Endothelial cell of umbilical vein (primary cell): ENCODE measurements at regions not wholly inside any gene's neighbourhood (a gene's known extent, or its start where the extent isn't known, plus 50 kb on each side); places are given as distances from the start of the nearest gene placed in this dataset.

Experiments
- CTCF ChIP-seq, 2 donors: IDR thresholded peaks; 1 replicate in 1 of 2; 2 replicates in 1 of 2; pipeline ENCODE4 v1.5.1; 2011; ENCODE audit warnings: low read length in 2 of 2, mild to moderate bottlenecking in 2 of 2, moderate library complexity in 2 of 2, control low read depth in 1 of 2, inconsistent platforms in 1 of 2, low read depth in 1 of 2; ENCODE audit not compliant: insufficient read depth in 1 of 2; ENCODE audit errors: extremely low read depth in 1 of 2
- EZH2 ChIP-seq: IDR thresholded peaks from 2 replicates; pipeline ENCODE4 v1.6.1; 2012; ENCODE audit warnings: borderline replicate concordance, low read depth, mild to moderate bottlenecking, moderate library complexity, low read length, inconsistent platforms; ENCODE audit not compliant: severe bottlenecking
- GATA2 ChIP-seq: IDR thresholded peaks from 2 replicates; pipeline ENCODE4 v1.7.0; 2011; ENCODE audit warnings: low read depth, mild to moderate bottlenecking, moderate library complexity, mixed read lengths, low read length; ENCODE audit not compliant: insufficient read length, insufficient read depth
- JUN ChIP-seq: IDR thresholded peaks from 2 replicates; pipeline ENCODE4 v1.6.1; 2011; ENCODE audit warnings: borderline replicate concordance, low read depth; ENCODE audit not compliant: insufficient read length, insufficient read depth
- MYC ChIP-seq: IDR thresholded peaks from one replicate; pipeline ENCODE4 v1.6.1; 2011; ENCODE audit warnings: mild to moderate bottlenecking, low read depth, low read length
- POLR2A ChIP-seq: IDR thresholded peaks from 2 replicates; pipeline ENCODE4 v1.6.1; 2012; ENCODE audit warnings: low read depth, mild to moderate bottlenecking, control low read depth, low read length
- POLR2AphosphoS5 ChIP-seq: IDR thresholded peaks from 2 replicates; pipeline ENCODE4 v1.6.1; 2012; ENCODE audit warnings: low read depth, mild to moderate bottlenecking, control low read depth, low read length, moderate library complexity; ENCODE audit not compliant: insufficient read depth

DNA sequence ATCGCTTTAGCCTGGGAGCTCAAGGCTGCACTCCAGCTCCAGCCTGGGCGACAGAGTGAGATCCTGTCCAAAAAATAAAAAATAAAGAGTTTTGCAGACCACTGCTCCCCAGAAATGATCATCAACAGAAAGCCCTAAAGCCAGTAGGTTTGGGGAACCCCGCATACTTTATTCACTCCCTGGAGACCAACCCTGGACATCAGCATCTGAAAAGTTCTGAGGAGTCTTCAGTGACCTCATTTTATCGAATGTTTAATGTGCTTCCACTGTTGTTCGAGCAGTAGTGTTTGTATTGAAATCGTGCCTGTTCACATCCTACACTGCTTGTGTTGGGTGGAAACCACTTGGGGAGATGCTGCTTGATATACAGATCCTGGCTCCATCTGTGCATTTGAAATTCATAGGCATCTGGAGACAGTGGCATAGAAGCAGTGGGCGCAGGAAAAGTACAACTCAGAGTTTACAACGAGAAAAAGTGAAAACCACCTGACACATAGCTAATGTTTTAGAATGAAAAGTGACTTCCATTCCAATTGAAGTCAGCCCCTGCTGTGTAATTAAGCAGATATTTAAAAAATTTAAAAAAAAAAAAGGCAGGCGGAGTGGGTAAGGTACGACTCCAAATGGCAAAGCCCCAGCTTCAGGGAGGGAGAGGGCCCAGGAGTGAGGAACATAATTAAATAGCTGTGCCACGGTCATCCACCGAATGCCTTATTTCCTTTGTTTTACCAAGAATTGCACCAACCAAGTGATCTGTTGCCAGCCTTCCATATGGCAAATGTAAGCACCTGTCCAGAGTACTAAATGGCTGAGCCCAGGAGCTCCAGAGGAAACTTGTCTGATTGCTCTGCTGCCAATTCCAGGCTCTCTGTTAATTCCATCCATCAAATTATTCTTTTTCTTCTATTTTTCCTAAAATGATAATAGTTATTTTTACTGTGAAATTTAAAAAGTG lies 100.4 kb upstream of the NAA20 start:
- TF ChIP-seq CTCF (IDR thresholded peaks at IDR 0.05; ENCODE audit: extremely low read depth in 1 of 2, insufficient read depth in 1 of 2, low read depth in 1 of 2, low read length in 2 of 2) (no peak), POLR2A (no peak), EZH2 (no peak), POLR2AphosphoS5 (no peak), GATA2 (no peak), MYC (no peak), JUN (no peak)
